UCSD-AML1 (cell line): ENCODE measurements at regions not wholly inside any gene's neighbourhood (a gene's known extent, or its start where the extent isn't known, plus 50 kb on each side); places are given as distances from the start of the nearest gene placed in this dataset.
"Not testable (repeated sequence)": the region's sequence is repeated elsewhere in the genome, so short reads cannot be mapped to it uniquely, and the experiment has no call there.

ENCODE experiments used
- DNase-seq: peaks from one replicate; lab custom pipeline; 2025; ENCODE audit not compliant: unreplicated experiment; lab: John Stamatoyannopoulos, UW

DNA sequence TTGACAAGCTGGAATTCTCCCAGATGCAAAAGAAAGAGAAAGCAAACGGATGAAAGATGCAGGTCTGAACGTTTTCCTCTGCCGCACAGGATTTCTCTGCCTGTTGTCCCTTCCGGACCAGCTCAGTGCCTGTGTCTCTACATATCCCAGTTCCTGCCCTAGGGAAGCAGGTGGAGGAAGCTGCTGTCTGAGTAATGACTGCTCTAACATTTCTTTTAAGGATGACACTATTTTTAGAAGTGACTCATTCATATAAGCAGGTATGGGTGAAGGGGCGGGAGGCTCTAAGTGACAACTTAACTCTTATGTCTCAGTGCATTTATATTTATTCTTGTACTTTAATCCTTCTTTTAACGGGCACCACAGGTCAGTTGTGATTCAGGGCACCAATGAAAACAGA lies 128.8 kb downstream of the SLC24A2 start:
- DNase-seq = no peak

DNA sequence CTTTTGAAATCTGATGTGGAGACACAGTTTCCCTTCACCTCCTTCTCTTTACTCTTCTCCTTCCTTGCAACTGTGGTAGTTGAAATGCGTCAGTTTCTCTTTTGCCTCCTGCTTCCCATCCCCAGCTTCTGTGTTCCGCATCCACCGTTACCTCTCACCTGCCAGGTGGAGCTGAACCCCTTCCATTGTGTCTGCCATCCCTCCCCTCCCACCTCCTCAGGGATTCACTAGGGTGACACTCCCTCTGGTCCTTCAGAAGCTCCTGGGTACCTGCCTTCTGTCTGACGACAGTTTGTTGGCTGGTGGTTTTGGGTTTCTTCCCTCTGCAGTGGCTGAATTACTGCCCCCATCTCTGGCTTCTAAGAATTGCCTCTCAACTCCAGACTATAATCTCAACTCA lies 132.1 kb downstream of the SLC24A2 start:
- DNase-seq = no peak

DNA sequence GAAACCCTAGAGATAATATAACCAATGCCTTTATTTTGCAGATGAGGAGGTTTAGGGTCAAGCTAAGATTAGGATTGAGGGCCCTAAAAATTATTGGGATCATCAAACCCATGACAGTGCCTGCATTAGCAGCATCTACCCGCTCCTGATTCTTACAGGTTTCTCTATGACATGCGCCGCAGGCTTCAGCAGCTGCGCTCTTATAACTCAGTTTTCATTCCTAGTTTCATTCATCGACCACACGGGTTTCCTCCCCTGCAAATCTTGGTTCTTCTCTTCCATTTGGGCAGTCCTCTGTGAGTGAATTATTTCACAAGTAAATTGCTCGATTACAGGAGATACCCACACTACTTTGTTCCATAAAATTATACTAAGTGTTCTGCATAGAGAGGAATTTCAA lies 137.2 kb downstream of the SLC24A2 start:
- DNase-seq = no peak

DNA sequence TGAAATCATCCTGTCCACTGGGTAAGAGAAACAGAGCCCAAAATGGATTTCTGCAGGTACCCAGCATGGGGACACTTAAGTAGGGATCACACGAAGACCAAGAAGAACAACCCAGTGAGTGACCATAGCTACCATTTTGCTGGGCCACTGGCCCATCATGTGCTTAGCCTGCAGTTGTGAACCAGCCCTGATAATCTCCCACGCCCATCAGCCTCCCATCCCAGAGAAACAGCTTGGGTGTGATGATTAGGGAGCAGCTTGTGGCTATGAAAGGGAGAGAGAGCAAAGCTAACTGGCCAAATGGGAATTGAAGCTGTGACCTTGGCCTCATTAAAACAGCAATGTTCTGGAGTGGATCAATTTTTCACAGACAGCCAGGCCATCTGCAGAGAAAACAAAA lies 138.5 kb downstream of the SLC24A2 start:
- no peak for DNase-seq

DNA sequence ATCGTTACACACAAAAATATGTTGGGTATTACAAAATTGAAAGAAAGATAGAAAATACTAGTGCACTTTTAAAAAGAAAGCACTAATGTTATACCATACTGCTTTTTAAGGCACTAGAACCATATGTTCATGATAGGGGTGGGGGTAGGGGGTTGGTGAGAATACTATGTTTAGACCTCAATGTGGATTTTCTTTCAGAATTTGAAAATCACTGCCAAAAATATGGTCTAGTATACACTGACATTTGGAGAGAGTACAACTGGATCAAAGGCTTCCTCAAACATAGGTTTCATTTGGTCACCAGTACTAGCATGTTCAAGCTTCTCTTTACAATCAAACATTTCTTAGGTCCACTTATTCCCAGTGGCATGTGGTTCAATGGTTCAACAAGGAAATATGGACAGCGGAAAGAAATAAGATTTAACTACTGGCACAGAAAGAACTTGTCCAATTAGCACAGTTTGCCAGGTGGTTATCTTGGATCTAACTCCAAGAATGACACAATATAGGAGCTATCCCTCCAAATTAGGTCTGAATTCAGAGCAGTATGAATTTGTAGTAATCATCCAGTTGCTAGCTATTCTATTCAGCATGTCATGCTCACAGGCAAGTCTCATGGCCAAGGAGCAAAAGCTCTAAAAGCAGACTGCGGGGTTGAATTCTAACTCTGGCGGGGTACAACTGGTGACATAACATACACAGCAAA lies 139.3 kb downstream of the SLC24A2 start:
- DNase-seq = no peak

DNA sequence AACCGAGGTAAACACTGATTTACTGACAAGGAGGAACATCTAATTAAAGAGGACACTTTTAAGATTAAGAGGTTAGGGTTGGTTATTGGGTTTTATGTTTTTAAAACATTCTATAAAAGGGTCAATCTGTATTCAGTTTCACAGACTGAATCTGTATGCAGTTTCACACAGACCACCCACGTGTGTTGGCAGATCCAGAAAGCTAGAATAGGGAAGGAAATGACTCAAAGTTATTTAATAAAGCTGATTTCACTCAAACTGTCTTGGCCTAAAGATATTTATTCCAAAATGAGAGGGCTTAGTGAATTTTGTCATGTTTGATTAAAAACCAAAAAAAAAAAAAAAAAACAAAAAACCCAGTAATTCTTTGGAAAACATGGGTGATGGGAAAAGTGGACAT lies 140.2 kb downstream of the SLC24A2 start:
- DNase-seq = no peak

DNA sequence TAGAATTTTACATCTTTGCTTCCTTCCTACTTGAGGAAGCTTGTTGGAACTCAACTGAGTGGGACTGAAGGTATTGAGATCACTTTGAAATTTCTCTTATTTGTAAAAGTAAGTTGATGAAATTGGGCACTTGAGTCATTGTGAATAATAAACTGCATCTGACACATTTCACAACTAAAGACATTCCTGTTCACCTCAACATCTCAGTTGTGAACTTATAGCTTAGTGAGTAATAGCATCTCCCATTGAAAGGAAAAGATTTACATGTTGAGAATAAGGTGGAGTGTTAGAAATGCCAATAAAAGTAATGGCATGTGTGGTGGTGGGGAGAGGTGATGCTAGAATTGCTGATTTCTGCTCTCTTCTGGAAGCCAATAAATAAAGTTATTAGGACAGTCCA lies 145.0 kb downstream of the SLC24A2 start:
- no peak for DNase-seq

DNA sequence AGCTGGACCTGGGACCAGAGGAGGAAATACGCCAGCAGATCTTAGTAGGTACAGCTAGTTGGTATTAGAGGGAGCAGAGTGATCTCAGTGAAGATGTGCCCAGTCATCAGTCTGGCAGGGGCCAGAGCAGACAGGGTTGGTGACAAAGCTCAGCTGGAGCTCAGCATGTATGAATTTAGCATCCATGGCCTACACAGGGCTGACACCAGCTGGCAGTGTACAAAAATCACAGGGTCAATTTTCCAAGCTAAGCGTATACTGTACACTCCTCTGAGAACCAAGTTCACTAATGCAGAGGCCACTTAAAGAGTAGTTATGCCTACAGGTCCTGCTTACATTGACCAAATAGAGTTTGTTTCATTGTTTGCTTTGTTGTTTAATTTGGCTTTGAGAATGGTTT lies 146.6 kb downstream of the SLC24A2 start:
- DNase-seq = no peak

DNA sequence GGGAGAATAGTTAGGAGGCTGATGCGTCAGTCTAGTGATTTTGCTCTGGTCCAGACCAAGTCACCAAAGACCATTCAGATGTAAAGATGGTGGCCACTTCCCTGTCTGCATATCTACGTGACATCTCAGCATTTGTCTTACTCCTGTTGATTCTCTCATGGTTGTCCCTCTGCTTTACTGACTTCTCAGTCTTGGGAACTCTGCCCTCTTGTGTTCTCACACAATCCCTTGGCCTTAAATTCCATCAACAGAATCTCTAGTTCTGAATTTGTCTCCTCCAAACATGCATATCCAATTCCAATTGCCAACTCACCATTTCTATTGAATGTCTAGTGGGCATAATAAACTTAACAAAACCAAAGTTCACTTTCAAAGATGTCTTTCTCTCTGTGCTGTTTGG lies 147.8 kb downstream of the SLC24A2 start:
- DNase-seq = no peak

DNA sequence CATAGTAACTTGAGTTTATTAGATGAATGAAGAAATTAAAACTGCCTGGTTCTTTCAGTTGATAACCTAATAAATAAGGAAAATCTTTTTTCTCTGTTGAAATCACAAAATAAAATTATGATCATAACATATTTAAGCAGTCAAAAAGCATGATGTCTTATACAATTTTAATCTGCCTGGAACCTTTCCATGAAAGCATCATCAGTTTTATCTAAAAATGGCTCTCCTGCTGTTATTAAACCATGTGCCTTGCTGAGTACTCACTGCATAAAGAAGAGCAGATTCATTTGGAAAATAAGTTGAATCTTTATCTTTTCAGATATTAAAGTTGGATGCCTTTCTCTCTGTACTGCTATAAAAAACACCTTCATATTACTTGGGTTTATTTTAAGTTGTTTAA lies 148.8 kb downstream of the SLC24A2 start:
- no peak for DNase-seq

DNA sequence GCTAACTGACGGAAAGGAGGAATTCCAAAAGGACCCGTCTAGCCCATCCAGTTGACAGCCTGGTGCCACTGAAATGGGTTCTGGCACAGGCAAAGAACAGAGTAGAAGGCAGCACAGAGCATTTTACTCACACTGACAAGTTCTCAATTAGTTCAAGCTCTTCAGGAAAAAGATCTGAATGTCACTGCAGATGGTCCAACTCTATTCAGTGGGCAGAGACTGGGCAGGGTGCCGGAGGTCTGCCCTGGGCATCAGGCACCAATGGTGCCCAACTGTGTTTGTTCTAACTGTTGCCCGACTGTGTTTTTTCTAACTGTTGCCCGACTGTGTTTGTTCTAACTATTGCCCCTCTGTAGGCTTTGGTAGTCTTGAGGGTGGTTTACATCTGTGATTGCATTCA lies 151.8 kb downstream of the SLC24A2 start:
- DNase-seq = no peak

DNA sequence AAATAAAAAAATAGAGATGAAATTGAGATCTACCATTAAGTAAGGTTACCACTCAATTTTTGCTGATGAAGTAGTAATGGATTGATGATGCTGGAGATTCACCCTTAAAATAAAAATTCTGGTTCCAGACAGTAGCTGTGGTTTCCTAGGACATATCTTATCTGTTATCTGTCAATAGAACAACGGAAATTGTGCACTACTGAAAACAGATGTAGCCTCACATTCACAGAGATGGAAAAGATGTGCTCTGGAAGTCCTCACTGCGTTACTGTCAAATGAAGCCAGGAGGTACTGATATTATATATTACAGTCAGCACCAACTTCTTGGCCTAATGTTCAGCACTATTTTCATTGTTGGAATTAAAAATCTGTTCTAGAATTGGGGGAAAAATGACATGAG lies 154.0 kb downstream of the SLC24A2 start:
- DNase-seq = no peak

DNA sequence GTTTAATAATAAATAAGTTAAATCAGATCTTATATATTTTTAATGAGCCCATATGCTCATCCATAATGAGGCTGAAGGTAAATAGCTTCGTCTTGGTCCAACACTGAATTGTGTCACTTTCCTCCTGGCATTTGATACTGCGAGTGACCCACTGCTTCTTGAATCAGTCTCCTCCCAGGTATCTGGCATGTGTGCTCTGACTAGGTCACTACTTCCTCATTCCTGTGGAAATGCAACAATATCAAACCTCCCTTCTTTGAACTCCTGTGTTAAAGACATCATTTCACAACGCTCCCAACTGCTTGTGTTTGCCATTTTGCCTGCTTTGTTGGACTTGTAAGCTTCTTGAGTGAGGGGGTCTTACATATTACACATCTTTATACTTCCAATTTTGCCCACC lies 157.7 kb downstream of the SLC24A2 start:
- DNase-seq = no peak

DNA sequence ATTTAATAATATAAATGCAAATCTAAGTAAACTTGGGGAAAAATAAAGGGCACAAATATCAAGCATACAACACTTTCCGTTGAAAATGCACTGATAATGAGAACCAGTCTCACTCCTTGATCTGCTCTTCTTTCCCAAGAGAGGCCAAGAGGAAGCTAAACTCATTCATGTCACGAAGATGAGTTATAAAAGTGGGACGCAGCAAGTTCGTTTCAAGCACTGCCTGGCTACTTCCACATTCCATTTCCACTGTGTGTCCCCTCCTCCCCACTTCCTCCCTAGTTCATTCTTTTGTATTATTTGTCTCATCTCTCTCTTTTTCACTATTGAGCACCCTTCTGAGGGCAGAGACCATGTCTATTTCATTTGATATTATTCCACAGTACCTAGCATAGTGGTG lies 158.1 kb downstream of the SLC24A2 start:
- DNase-seq = no peak

DNA sequence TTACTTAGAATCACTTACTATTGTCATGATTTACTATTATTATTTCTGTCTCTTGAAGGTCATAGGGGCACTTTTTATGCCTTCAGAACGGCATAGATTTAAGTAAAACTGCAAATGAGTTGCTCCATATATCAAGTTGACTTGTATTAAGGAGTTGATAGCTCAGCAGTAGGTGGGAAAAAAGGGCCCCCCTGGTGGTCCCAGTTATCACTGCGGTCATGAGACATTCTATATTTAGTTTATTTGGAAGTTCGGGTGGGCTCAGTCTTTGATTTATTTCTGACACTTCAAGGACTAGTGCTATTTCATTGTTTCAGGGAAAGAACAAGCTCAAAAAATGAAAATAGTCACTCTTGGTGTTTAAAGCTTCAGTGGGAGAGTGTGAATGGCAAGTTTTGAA lies 159.3 kb downstream of the SLC24A2 start:
- DNase-seq = no peak

DNA sequence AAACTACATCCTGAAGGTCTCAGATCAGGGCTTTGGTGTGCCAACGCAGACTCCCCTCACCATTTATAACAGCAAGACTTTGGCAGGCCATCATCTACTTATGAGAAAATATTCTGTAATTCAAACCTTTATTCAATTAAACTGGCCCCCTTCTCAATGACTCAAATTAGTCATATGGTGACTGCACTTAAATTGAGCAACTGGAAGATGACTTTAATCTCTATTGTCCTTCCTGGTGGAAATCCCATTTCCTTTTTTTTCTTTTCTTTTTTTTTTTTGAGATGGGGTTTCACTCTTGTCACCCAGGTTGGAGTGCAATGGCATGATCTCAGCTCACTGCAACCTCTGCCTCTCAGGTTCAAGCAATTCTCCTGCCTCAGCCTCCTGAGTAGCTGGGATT lies 163.4 kb downstream of the SLC24A2 start:
- not testable (repeated sequence) for DNase-seq

DNA sequence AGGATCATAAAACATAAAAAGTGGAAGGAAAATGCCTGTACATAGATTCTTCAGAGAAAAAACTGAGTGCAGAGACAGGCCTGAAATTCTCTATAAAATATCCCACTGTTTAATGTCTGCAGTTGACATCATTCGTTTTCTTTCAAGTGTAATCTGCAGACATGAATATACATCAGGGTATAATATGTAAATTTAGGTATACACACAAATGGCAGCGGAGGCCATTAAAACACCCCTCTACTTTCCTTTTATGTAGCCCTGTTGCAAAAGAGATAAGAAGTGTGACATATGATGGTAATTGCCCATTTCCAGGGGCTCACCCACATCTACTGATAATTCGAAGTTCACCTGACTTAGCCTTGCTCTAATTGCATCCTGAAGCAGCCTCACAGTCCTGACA lies 164.3 kb downstream of the SLC24A2 start:
- DNase-seq = no peak

DNA sequence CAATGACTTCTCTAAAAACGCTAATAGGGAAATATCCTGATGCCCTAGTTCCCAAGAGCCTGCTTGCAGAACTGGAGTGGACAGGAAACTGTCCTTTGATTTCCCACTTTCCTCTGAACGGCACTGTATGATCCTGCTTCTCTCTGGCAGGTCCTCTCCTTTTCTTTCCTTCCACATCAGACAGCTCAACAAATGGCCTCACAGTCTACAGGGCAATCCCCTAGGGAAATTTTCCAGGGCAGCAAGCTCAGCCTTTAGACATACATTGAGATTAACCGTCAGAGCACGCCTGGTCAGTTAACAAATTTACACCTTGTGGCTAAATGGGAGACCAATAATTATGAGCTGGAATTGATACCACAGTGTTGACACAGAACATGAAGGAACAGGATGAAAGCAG lies 164.9 kb downstream of the SLC24A2 start:
- DNase-seq = no peak

DNA sequence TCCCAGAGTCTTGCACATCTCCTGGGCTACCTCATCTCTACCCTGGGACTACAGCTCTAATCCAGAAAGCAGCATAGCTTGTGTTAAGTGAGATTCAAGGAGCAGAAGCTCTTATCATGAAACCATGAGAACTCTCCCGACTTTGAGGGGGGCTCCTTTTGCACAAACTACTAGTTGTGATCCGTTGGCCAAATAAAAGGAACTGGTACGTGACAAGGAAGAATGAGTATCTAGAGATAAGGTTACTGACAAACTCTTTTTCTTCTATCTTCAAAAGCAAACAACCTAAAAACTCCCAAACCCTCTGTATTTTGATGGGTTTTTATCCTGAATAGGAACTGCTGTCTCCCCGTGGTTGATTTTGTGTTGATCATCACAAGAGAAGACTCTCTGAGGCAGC lies 168.5 kb downstream of the SLC24A2 start:
- no peak for DNase-seq

DNA sequence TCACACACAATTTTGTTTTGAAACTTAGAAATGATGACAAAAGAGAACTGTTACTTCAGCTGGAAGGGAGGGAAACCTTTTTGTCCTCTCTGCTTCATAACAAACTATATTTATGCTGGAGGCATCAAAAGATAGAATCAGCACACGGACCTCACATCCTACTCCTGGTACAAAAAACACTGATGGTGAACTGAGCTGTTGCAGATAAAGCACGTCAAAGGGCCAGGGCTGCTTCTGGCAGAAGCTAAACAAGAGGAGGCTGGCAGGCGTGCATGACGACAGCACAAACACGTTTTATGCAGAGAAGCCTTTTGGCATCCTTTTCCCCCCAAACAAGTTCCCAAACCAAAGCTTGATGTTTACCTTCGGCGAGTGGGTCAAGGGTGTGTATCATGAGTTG lies 169.6 kb downstream of the SLC24A2 start:
- DNase-seq = no peak

DNA sequence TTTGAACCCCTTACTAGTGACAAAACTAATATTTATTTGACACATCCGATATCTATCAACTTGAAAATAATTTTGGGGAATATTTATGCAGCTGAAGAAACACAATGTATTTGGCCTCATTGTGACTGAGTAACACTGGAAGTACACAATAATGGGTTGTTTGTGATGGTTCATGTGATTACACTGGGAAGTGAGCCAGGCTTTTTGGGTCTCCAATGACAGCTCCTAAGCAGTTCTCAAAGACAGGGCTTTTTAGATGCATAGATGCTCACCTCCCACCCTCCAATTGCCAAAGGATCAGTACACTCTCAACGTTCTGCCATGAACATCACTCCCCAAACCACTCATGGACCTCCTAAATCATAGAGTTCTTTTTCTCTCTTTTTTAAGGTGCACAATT lies 170.0 kb downstream of the SLC24A2 start:
- DNase-seq = no peak

DNA sequence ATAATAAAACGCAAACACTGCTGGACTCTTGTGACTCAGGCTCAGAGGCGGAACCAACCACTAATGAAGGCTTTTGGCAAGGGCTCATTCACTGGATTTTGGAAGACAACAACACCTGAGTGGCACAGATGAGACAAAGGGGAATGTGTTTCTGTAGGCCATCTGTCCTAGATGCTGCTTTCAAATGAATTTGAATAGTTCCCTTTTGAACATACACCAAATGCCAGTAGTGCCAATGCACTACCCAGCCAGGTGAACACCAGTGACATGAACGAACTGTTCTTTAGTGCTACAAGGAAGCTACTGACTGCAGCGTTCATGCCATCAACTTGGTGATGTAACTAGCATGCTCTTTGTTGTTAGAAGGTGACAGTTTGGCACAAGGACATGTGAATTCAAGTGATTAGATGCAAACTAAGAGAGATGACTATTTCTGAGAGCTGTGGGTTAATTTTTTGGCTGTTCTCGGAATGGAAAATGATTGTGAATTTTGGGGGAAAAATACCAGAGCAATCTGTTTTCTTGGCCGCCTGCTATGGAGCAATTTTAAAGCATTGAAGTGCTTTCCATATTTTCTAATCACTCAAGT lies 173.7 kb downstream of the SLC24A2 start:
- no peak for DNase-seq

DNA sequence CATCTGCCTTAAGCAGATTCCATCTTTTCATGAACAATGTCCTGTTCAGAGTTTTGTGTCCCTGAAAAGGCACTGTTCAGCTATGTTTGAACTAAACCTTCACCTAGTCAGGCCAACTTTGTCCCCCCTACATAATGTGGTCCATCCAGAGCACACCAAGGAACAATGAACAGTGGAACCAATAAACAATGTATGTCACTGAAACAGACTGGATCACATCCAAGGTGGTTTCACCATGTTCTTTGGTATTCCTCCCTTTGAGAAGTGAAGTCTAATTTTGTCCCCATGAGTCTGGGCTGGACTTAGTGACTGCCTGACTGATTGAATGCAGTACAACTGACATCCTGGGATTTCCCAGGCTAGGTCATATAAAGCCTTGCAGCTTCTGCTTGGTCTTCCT lies 174.5 kb downstream of the SLC24A2 start:
- no peak for DNase-seq
